ENCODE measurements at regions not wholly inside any gene's neighbourhood (a gene's known extent, or its start where the extent isn't known, plus 50 kb on each side); places are given as distances from the start of the nearest gene placed in this dataset.

DNA sequence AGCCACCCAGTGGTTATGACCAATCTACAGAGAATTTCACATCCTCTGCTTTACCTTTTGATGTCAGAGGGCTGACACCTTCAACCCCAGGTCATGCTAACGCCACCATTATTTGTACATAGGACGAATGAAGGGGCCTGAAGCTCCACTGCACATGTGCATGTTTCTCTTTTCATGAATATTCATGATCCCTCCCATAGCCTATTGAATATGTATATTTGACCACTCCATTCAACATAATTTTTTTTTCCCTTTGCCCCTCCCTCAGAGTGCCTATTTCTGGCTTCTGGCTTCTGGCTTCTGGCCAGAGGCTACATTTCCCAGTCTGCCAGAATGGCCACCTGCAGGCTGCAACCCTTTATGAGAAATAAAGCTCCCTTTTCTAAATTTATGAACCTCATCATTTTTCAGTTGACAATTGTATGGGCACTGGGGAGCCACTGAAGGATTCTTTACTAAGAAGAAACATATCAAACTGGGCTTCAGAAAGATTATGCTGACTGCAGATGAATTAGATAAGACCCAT is 406.7 kb downstream of the SIPA1L2 start:
- 94% methylated on average over 2 of the region's 2 CpGs; no CpG with 5 or more reads in 1 of the 2 experiments for WGBS, 2 experiments (ENCODE audit: extremely low coverage in 1 of 2, insufficient coverage in 1 of 2, insufficient read length in 1 of 2, insufficient replicate concordance in 2 of 2, low coverage in 1 of 2, low lambda C conversion rate in 2 of 2, missing lambda C conversion rate in 1 of 2)
- Histone ChIP-seq H3K36me3 (ENCODE audit: control insufficient read depth in 2 of 4, insufficient read depth in 4 of 4, low read length in 3 of 4) (no peaks in the 10 kb centered on the region), H3K23me2 (ENCODE audit: low read depth, low read length) (0 out of 2 replicates have a peak, but pooled peaks cover 2% of the 10 kb centered on the region), H2BK120ac (replicated peaks; ENCODE audit: low read depth, low read length) (no peak overlapping the region), H3K27ac (ENCODE audit: low read depth, low read length) (no peak overlapping the region), H3K14ac (ENCODE audit: insufficient read length) (no peak overlapping the region), H2BK12ac (ENCODE audit: low read depth, low read length) (no peak overlapping the region), H3K9ac (replicated peaks in 1 of 4; ENCODE audit: extremely low read depth in 1 of 4, low read depth in 3 of 4, low read length in 3 of 4) (no peak overlapping the region), H3K18ac (ENCODE audit: extremely low read depth, low read length) (no peak overlapping the region), H3K4me2 (ENCODE audit: insufficient read depth in 1 of 2, low read depth in 2 of 2, low read length in 2 of 2) (no peak overlapping the region), H3K4me3 (ENCODE audit: extremely low read depth in 1 of 4, insufficient read depth in 2 of 4, low read depth in 3 of 4, low read length in 4 of 4) (no peak overlapping the region), H3K79me1 (ENCODE audit: low read depth, low read length) (no peaks in the 10 kb centered on the region), H3K56ac (replicated peaks; ENCODE audit: insufficient read length, low read depth, low read length) (no peak overlapping the region), H4K5ac (ENCODE audit: insufficient read length, low read depth, low read length) (no peak overlapping the region), H4K8ac (ENCODE audit: extremely low read depth, insufficient read depth, low read length) (no peak overlapping the region), H2AK5ac (ENCODE audit: low read depth, low read length) (no peak overlapping the region), H3K23ac (ENCODE audit: insufficient read length) (no peak overlapping the region), H3K27me3 (replicated peaks in 1 of 4; ENCODE audit: control insufficient read depth in 3 of 4, extremely low read depth in 1 of 4, insufficient read depth in 3 of 4, low read length in 3 of 4) (peaks cover 23 to 61% (median 55%) of the 10 kb centered on the region in 4 experiments), H3K4me1 (replicated peaks in 1 of 4; ENCODE audit: control insufficient read depth in 3 of 4, insufficient read depth in 4 of 4, low read length in 3 of 4) (peaks cover 0 to 13% (median 7%) of the 10 kb centered on the region in 4 experiments; a peak in 6 of 7 replicates), H4K20me1 (replicated peaks in 1 of 2; ENCODE audit: control insufficient read depth in 1 of 2, insufficient read depth in 2 of 2, low read length in 2 of 2) (peaks cover 0 to 4% of the 10 kb centered on the region in 2 experiments), H2AFZ (ENCODE audit: low read length) (no peak overlapping the region), H2BK20ac (ENCODE audit: low read length) (no peak overlapping the region), H3K4ac (replicated peaks; ENCODE audit: insufficient read length, low read depth, low read length) (no peak overlapping the region), H2BK5ac (ENCODE audit: low read depth, low read length) (no peak overlapping the region), H3K9me3 (ENCODE audit: insufficient read depth in 2 of 2, low read depth in 1 of 2, low read length in 1 of 2) (no peaks in the 10 kb centered on the region; a peak in 1 of 4 replicates), H2BK15ac (ENCODE audit: low read length) (no peak overlapping the region), H4K91ac (replicated peaks; ENCODE audit: insufficient read length, low read length) (no peak overlapping the region), H3K79me2 (ENCODE audit: control insufficient read depth in 1 of 2, insufficient read depth in 2 of 2, low read length in 2 of 2) (no peaks in the 10 kb centered on the region)
- DNase-seq (ENCODE audit: low read depth in 1 of 2, low spot score in 2 of 2) (no peak), FAIRE-seq (no peak)
- CTCF ChIA-PET (ENCODE audit: partially characterized antibody) = no interaction called here
- POLR2A ChIA-PET (ENCODE audit: partially characterized antibody) = interaction anchor here (1.2 kb wide), 1 partner anchor 10 kb away, joined by 3 read pairs; no protein-coding TSS in a partner anchor
- TF ChIP-seq JUND (IDR thresholded peaks at IDR 0.05; ENCODE audit: low read length) (no peak), RXRA (IDR thresholded peaks at IDR 0.05; ENCODE audit: insufficient read depth, low read depth, low read length) (no peak), POU5F1 (IDR thresholded peaks at IDR 0.05; ENCODE audit: low read depth, low read length) (no peak), GTF2F1 (IDR thresholded peaks at IDR 0.05; ENCODE audit: borderline replicate concordance, low read depth, low read length) (no peak), CHD1 (IDR thresholded peaks at IDR 0.05; ENCODE audit: low read depth, low read length) (no peak), EP300 (IDR thresholded peaks at IDR 0.05; ENCODE audit: borderline replicate concordance in 1 of 2, low read depth in 2 of 2, low read length in 2 of 2) (no peak), ZNF274 (IDR thresholded peaks at IDR 0.05; ENCODE audit: borderline replicate concordance, extremely low read depth, low read length) (no peak), E2F6 (IDR thresholded peaks at IDR 0.05) (no peak), TBP (IDR thresholded peaks at IDR 0.05; ENCODE audit: low read depth, low read length) (no peak), EZH2 (IDR thresholded peaks at IDR 0.05; ENCODE audit: low read depth, low read length, severe bottlenecking) (no peak), EGR1 (IDR thresholded peaks at IDR 0.05; ENCODE audit: borderline replicate concordance, low read depth, low read length) (no peak), TAF7 (optimal IDR thresholded peaks at IDR 0.05; ENCODE audit: borderline replicate concordance, low read depth, low read length) (no peak), TCF12 (IDR thresholded peaks at IDR 0.05; ENCODE audit: low read depth, low read length) (no peak), NRF1 (IDR thresholded peaks at IDR 0.05; ENCODE audit: low read depth, low read length) (no peak)

Measured in H1 (cell line).